ENCODE measurements at regions not wholly inside any gene's neighbourhood (a gene's known extent, or its start where the extent isn't known, plus 50 kb on each side); places are given as distances from the start of the nearest gene placed in this dataset.

DNA sequence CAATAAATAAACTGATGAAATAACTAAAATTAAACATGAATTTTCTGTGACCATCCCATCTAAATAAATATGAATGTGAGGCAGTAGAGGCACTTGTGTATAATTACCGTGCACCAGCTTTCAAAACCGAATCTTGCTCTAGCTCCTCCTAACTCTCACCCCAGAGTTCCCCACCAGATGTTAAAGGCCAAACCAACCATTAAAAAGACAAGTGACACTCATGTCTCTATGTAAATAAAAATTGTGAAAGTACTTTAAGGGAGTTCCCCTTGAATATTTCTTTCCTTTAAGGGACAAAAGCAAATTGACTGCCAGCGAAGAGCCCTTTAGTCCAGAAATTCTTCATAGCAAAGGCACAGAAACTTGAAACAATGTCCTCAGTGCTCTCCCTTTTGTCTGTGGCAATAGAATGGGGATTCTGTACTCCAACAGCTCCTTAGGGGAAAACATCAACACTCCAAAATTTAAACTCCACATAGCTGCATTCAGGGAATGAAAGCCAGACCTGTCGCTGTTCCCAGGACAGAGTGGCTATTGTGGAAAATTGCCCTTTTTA, 101.7 kb upstream of the SOX21 start:
- TF ChIP-seq, protein P1, sequence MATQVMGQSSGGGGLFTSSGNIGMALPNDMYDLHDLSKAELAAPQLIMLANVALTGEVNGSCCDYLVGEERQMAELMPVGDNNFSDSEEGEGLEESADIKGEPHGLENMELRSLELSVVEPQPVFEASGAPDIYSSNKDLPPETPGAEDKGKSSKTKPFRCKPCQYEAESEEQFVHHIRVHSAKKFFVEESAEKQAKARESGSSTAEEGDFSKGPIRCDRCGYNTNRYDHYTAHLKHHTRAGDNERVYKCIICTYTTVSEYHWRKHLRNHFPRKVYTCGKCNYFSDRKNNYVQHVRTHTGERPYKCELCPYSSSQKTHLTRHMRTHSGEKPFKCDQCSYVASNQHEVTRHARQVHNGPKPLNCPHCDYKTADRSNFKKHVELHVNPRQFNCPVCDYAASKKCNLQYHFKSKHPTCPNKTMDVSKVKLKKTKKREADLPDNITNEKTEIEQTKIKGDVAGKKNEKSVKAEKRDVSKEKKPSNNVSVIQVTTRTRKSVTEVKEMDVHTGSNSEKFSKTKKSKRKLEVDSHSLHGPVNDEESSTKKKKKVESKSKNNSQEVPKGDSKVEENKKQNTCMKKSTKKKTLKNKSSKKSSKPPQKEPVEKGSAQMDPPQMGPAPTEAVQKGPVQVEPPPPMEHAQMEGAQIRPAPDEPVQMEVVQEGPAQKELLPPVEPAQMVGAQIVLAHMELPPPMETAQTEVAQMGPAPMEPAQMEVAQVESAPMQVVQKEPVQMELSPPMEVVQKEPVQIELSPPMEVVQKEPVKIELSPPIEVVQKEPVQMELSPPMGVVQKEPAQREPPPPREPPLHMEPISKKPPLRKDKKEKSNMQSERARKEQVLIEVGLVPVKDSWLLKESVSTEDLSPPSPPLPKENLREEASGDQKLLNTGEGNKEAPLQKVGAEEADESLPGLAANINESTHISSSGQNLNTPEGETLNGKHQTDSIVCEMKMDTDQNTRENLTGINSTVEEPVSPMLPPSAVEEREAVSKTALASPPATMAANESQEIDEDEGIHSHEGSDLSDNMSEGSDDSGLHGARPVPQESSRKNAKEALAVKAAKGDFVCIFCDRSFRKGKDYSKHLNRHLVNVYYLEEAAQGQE (IDR thresholded peaks at IDR 0.05; ENCODE audit: insufficient read depth in 1 of 2, low read depth in 2 of 2, low read length in 2 of 2), result no peak
- TF ChIP-seq FOXP2 (optimal IDR thresholded peaks at IDR 0.05; ENCODE audit: borderline replicate concordance, extremely low read depth, extremely low read length, insufficient read depth), result no peak
- TF ChIP-seq POLR2AphosphoS5 (IDR thresholded peaks at IDR 0.05; ENCODE audit: low read depth, low read length), result no peak
- no peak for TF ChIP-seq TAF1 (IDR thresholded peaks at IDR 0.05; ENCODE audit: borderline replicate concordance, insufficient read depth, low read length)
- no peak for TF ChIP-seq SIN3A (IDR thresholded peaks at IDR 0.05; ENCODE audit: borderline replicate concordance, insufficient read depth, low read length)
